RWPE1 (cell line): ENCODE measurements at regions not wholly inside any gene's neighbourhood (a gene's known extent, or its start where the extent isn't known, plus 50 kb on each side); places are given as distances from the start of the nearest gene placed in this dataset.

Source experiments
- CTCF ChIA-PET: fragments of 350-600 bp; sonication (Branson Sonifier 250); formaldehyde crosslinking; extraction: SDS; loops from one replicate; lab custom pipeline; 2021; lab: Yijun Ruan, JAX
- POLR2A ChIA-PET: fragments of 400-600 bp; formaldehyde crosslinking; extraction: SDS; loops from one replicate; lab custom pipeline; 2020; ENCODE audit warnings: antibody characterized with exemption; ENCODE audit not compliant: low non-redundant PET; lab: Yijun Ruan, JAX
- DNase-seq: peaks from one replicate; pipeline ENCODE4 v3.0.0; 2012; ENCODE audit warnings: low spot score
- H3K27ac ChIP-seq: fragments of 450-650 bp; 2 replicates; pipeline ENCODE4 v1.5.1; 2017
- CTCF ChIP-seq: fragments of 450-650 bp; conservative IDR thresholded peaks from 2 replicates; pipeline ENCODE4 v1.5.1; 2017; ENCODE audit warnings: low read depth, mild to moderate bottlenecking

- no peak for DNase-seq
- TF ChIP-seq CTCF: no peak
- no peak overlapping the region for H3K27ac ChIP-seq
- ChIA-PET POLR2A (no interaction called here), CTCF (interaction anchor here (0.7 kb wide), 1 partner anchor 393 kb away, joined by 3 read pairs; no protein-coding TSS in a partner anchor)
Observed at GRCh38 chr2:120896901-120897300, 161.2 kb downstream of the GLI2 start.

- ChIA-PET POLR2A (no interaction called here), CTCF (no interaction called here)
Observed at GRCh38 chr2:120897399-120897798, 161.7 kb downstream of the GLI2 start.

GRCh38 chr2:120898496-120898895 lies 162.8 kb downstream of the GLI2 start:
- no peak overlapping the region for H3K27ac ChIP-seq
- ChIA-PET CTCF (no interaction called here), POLR2A (no interaction called here)
- no peak for DNase-seq
- no peak for TF ChIP-seq CTCF

More at GRCh38 chr2:120897399-120897798, 161.7 kb downstream of the GLI2 start:
- no peak for TF ChIP-seq CTCF
- DNase-seq: no peak
- no peak overlapping the region for H3K27ac ChIP-seq

- CTCF ChIA-PET: no interaction called here
- POLR2A ChIA-PET: no interaction called here
- no peak for DNase-seq
- no peak overlapping the region for H3K27ac ChIP-seq
- TF ChIP-seq CTCF: no peak
Observed at GRCh38 chr2:120898961-120899750, 163.5 kb downstream of the GLI2 start.

GRCh38 chr2:120899771-120900170 lies 164.1 kb downstream of the GLI2 start:
- H3K27ac ChIP-seq: no peak overlapping the region
- CTCF ChIA-PET: no interaction called here
- no peak for DNase-seq
- POLR2A ChIA-PET: no interaction called here
- no peak for TF ChIP-seq CTCF

- CTCF ChIA-PET: no interaction called here
- H3K27ac ChIP-seq: no peak overlapping the region
- POLR2A ChIA-PET: no interaction called here
- TF ChIP-seq CTCF: no peak
- DNase-seq: no peak
Observed at GRCh38 chr2:120901201-120901600, 165.5 kb downstream of the GLI2 start.
